Pancreas (tissue), 10 donors: ENCODE measurements at regions not wholly inside any gene's neighbourhood (a gene's known extent, or its start where the extent isn't known, plus 50 kb on each side); places are given as distances from the start of the nearest gene placed in this dataset.

Source experiments
- ATAC-seq, 4 donors: fragments of 200-7000 bp; cut with Tn5 transposase; one replicate each; pipeline versions ENCODE4 v1.8.0 to v1.9.1; 2020; ENCODE audit warnings: mild to moderate bottlenecking in 4 of 4, moderate library complexity in 4 of 4
- DNase-seq, 6 donors: peaks; one replicate each; pipeline ENCODE4 v3.0.0-alpha.2; 2020
- FAIRE-seq: peaks from 2 replicates; lab custom pipeline; 2012; peaks lifted over from hg19 to GRCh38; lab: Jason Lieb, UNC
- H3K27ac ChIP-seq, 4 donors: fragments of 200-600 bp; sonication (generic); 1 replicate in 3 of 4; 2 replicates in 1 of 4; pipeline versions ENCODE4 v1.5.0 to v1.8.0; 2020
- H3K27me3 ChIP-seq, 4 donors: fragments of 200-600 bp; one replicate each; pipeline ENCODE4 v1.8.0; 2021
- H3K36me3 ChIP-seq, 3 donors: fragments of 200-600 bp; sonication (generic) in 1 of 3; one replicate each; pipeline versions ENCODE4 v1.5.0 to v1.8.0; 2020 to 2021
- H3K4me1 ChIP-seq, 3 donors: fragments of 200-600 bp; one replicate each; pipeline ENCODE4 v1.8.0; 2021
- H3K4me3 ChIP-seq, 4 donors: fragments of 200-600 bp; sonication (generic) in 2 of 4; one replicate each; pipeline versions ENCODE4 v1.5.0 to v1.8.0; 2020 to 2021
- H3K9me3 ChIP-seq, 4 donors: fragments of 200-600 bp; one replicate each; pipeline ENCODE4 v1.8.0; 2021
- WGBS, 2 donors: extraction: QIAGEN DNeasy Blood & Tissue Kit; methylation state at CpG; one replicate each; pipeline ENCODE4 v1.1.7; 2013; 5-methylcytosine and 5-hydroxymethylcytosine counted together
- intact Hi-C, 3 donors: fragments of 100-400 bp; cut with DNase I; formaldehyde crosslinking; loops; one replicate each; pipeline versions ENCODE4 v1.11.1 to v1.14.2; 2022
- TF ChIP-seq, protein P1 (sequence below), 4 donors: fragments of 200-600 bp; sonication (generic) in 3 of 4; IDR thresholded peaks; one replicate each; pipeline versions ENCODE4 v1.5.0 to v1.8.0; 2021; ENCODE audit warnings: antibody characterized with exemption in 4 of 4
- donor health status: healthy with polysubstance abuse.
- donor health status: DM: no; HTN: no; CAD: no; lungs with moderate emphysema.
- donor health status: DM: no; HTN: no; CAD: no.
- donor health status: control.
- donor health status: control.
- donor health status: Bipolar disorder and iron deficiency.
- donor health status: DM: yes; HTN: yes; CAD: no.
- donor health status: DM: no; HTN: no; CAD: no.
- donor health status: DM: no; HTN: no; CAD: no.
- donor health status: DM: yes; HTN: yes; CAD: no.

DNA sequence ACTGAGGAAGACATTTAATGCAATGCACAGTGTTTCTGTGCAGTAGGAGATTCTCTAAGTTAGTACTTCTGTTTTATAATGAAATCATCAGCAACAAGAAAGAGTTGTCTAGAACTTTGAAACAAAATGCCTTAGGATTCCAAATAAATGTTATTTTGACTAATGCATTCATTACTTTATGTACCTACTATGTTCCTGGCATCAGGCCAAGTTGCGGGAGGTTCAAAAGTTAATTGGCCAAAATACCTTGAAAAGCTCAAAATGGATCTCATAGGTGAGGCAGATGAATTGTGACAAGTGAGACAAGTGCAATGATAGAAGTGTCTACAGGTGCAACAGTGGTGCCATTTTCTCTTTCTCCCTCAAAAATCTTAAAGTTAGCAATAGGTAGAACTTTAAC is 289.4 kb downstream of the TOX3 start:
- Histone ChIP-seq H3K4me1 (peaks cover 7 to 11% (median 7%) of the 10 kb centered on the region in 3 donors), H3K27me3 (no peaks in the 10 kb centered on the region), H3K36me3 (no peaks in the 10 kb centered on the region), H3K9me3 (no peaks in the 10 kb centered on the region), H3K4me3 (no peak overlapping the region), H3K27ac (no peak overlapping the region)
- no peak for DNase-seq
- 33 to 44% methylated on average over 1 of the region's 1 CpG for WGBS, 2 donors
- ATAC-seq: no peak
- intact Hi-C loops: no loop called here
- no peak for FAIRE-seq
- TF ChIP-seq, protein P1, sequence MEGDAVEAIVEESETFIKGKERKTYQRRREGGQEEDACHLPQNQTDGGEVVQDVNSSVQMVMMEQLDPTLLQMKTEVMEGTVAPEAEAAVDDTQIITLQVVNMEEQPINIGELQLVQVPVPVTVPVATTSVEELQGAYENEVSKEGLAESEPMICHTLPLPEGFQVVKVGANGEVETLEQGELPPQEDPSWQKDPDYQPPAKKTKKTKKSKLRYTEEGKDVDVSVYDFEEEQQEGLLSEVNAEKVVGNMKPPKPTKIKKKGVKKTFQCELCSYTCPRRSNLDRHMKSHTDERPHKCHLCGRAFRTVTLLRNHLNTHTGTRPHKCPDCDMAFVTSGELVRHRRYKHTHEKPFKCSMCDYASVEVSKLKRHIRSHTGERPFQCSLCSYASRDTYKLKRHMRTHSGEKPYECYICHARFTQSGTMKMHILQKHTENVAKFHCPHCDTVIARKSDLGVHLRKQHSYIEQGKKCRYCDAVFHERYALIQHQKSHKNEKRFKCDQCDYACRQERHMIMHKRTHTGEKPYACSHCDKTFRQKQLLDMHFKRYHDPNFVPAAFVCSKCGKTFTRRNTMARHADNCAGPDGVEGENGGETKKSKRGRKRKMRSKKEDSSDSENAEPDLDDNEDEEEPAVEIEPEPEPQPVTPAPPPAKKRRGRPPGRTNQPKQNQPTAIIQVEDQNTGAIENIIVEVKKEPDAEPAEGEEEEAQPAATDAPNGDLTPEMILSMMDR (IDR thresholded peaks at IDR 0.05): no peak

DNA sequence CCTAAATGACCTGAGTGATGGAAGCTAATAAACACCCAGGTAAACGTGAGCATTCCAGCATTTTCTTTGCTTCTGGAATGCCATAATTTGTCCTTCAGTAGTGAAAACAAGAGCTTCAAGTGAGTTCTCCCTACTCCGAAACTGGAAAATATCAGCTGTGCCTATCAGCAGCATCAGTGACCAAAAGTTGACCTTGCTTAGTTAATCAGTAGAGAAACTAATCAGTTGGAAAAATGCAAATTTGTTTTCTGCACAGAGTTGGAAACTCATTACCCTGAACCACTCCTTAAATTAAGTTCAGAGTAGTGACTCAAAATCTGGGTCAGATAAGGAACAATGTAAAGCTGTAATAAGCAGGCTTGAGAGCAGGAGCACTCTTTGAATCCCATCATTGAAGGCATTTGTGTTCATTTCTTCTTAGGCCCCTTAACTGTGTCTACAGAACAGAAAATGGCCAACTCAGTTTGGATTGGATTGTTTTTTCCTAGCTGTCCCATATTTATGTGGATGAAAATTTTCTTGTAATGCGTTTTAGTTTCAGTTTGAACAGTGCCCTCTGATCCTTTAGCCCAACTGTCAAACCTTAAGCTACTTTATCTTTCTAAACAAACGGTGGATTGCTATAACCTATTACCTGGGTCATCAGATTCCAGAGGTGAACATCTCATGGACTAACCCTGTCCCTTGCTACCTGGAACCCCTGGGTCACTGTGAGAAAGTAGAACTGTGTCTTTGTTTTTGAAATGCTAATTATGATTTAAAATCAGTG is 290.4 kb downstream of the TOX3 start:
- WGBS, 2 donors: 20 to 24% methylated on average over 4 of the region's 4 CpGs
- FAIRE-seq (no peak), ATAC-seq (peak in 3 of 4 donors; percentile 22 to 58 (median 37)), DNase-seq (no peak)
- intact Hi-C loops: no loop called here
- no peak overlapping the region for H3K27ac ChIP-seq
- no peak overlapping the region for H3K4me3 ChIP-seq
- H3K27me3 ChIP-seq: no peaks in the 10 kb centered on the region
- TF ChIP-seq, protein P1 (IDR thresholded peaks at IDR 0.05): no peak
- no peaks in the 10 kb centered on the region for H3K9me3 ChIP-seq
- peaks cover 7 to 11% (median 7%) of the 10 kb centered on the region in 3 donors for H3K4me1 ChIP-seq
- no peaks in the 10 kb centered on the region for H3K36me3 ChIP-seq

DNA sequence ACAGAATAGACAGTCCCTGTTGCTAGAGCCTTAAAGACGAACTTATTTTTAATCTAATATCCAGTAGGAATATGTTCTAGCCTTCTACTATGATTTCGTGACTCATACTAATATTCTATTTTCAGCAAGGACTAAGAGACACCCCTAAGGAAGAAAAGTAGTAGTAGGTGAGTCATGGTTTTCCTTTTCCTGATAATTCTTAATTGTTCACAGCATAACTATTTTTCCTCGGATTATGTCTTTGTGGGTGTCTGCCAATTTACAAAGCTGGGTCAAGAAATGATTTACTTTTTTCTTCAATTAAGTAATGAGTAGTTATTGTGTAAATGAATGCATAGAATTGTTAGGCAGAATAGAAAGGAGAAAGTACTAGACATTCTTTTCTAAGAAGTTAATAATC is 292.2 kb downstream of the TOX3 start:
- no peak for FAIRE-seq
- TF ChIP-seq, protein P1 (IDR thresholded peaks at IDR 0.05): no peak
- ATAC-seq: no peak
- H3K36me3 ChIP-seq: no peaks in the 10 kb centered on the region
- intact Hi-C loops: no loop called here
- WGBS, 2 donors: 61 to 81% methylated on average over 3 of the region's 3 CpGs
- no peak for DNase-seq
- H3K9me3 ChIP-seq: no peaks in the 10 kb centered on the region
- H3K27me3 ChIP-seq: no peaks in the 10 kb centered on the region
- no peak overlapping the region for H3K27ac ChIP-seq
- no peak overlapping the region for H3K4me3 ChIP-seq
- peaks cover 7 to 11% (median 7%) of the 10 kb centered on the region in 3 donors for H3K4me1 ChIP-seq

DNA sequence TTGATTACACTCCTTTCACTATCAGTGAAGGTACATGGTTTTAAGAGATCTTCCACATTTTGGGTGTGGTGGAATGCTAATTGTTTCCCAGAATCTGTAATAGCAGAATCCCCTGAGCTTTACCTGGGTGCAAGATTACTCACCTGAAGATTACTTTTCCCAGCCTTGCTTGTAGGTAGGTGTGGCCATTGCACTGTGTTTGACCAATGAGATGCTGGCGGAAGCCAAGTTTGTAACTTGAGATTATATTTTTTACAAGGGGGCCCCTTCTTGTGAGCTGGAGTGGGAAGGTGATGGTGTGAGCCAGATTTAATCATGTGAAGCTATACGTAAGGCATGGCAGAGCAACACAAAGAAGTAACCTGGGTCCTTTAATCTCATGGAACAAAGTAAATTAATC is 294.3 kb downstream of the TOX3 start:
- no peaks in the 10 kb centered on the region for H3K36me3 ChIP-seq
- TF ChIP-seq, protein P1 (IDR thresholded peaks at IDR 0.05): no peak
- no peaks in the 10 kb centered on the region for H3K27me3 ChIP-seq
- no peak overlapping the region for H3K4me3 ChIP-seq
- peaks cover 7 to 11% (median 7%) of the 10 kb centered on the region in 3 donors for H3K4me1 ChIP-seq
- ATAC-seq: no peak
- 93 to 94% methylated on average over 2 of the region's 2 CpGs for WGBS, 2 donors
- no peaks in the 10 kb centered on the region for H3K9me3 ChIP-seq
- FAIRE-seq: no peak
- H3K27ac ChIP-seq: no peak overlapping the region
- no peak for DNase-seq
- intact Hi-C loops: no loop called here

DNA sequence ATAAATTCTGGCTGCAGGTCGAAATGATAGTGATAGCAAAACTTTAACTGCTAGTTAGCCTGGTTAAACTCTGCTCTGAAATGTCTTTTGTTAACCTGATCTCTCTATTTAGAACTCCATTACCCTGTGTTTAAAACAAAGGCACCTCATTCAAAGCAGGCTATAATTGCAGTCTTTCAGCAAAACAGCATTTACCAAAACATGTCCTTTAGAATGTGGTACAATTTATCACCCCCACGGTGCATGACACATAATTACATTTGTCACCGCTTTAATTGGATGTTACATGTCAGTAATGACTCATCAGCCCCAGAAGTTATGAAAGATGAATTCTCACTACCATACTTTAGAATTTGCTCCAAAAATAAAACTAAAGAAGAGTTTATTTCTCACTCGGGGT is 295.4 kb downstream of the TOX3 start:
- intact Hi-C loops: no loop called here
- Histone ChIP-seq H3K27me3 (no peaks in the 10 kb centered on the region), H3K36me3 (no peaks in the 10 kb centered on the region), H3K4me1 (peaks cover 7 to 9% (median 7%) of the 10 kb centered on the region in 3 donors), H3K4me3 (no peak overlapping the region), H3K27ac (no peak overlapping the region), H3K9me3 (no peaks in the 10 kb centered on the region)
- DNase-seq (no peak), ATAC-seq (no peak), FAIRE-seq (no peak)
- WGBS, 2 donors: 32 to 42% methylated on average over 4 of the region's 4 CpGs
- TF ChIP-seq, protein P1 (IDR thresholded peaks at IDR 0.05): no peak
